ENCODE measurements at regions not wholly inside any gene's neighbourhood (a gene's known extent, or its start where the extent isn't known, plus 50 kb on each side); places are given as distances from the start of the nearest gene placed in this dataset.
"Not testable (repeated sequence)": the region's sequence is repeated elsewhere in the genome, so short reads cannot be mapped to it uniquely, and the experiment has no call there.

DNA sequence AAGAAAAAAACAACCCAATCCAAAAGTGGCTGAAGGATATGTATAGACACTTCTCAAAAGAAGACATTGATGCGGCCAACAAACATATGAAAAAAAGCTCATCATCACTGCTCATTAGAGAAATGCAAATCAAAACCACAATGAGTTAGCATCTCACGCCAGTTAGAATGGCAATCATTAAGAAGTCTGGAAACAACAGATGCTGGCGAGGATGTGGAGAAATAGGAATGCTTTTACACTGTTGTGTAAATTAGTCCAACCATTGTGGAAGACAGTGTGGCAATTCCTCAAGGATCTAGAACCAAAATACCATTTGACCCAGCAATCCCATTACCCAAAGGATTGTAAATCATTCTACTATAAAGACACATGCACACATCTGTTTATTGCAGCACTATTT is 107.2 kb downstream of the ARL4C start:
- TF ChIP-seq, protein P1, sequence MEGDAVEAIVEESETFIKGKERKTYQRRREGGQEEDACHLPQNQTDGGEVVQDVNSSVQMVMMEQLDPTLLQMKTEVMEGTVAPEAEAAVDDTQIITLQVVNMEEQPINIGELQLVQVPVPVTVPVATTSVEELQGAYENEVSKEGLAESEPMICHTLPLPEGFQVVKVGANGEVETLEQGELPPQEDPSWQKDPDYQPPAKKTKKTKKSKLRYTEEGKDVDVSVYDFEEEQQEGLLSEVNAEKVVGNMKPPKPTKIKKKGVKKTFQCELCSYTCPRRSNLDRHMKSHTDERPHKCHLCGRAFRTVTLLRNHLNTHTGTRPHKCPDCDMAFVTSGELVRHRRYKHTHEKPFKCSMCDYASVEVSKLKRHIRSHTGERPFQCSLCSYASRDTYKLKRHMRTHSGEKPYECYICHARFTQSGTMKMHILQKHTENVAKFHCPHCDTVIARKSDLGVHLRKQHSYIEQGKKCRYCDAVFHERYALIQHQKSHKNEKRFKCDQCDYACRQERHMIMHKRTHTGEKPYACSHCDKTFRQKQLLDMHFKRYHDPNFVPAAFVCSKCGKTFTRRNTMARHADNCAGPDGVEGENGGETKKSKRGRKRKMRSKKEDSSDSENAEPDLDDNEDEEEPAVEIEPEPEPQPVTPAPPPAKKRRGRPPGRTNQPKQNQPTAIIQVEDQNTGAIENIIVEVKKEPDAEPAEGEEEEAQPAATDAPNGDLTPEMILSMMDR (conservative IDR thresholded peaks at IDR 0.05; ENCODE audit: low read depth, low read length), result not testable (repeated sequence)
- TF ChIP-seq EZH2 (IDR thresholded peaks at IDR 0.05; ENCODE audit: borderline replicate concordance, low read depth, low read length, poor library complexity, severe bottlenecking), result not testable (repeated sequence)
